ENCODE measurements at regions not wholly inside any gene's neighbourhood (a gene's known extent, or its start where the extent isn't known, plus 50 kb on each side); places are given as distances from the start of the nearest gene placed in this dataset.

DNA sequence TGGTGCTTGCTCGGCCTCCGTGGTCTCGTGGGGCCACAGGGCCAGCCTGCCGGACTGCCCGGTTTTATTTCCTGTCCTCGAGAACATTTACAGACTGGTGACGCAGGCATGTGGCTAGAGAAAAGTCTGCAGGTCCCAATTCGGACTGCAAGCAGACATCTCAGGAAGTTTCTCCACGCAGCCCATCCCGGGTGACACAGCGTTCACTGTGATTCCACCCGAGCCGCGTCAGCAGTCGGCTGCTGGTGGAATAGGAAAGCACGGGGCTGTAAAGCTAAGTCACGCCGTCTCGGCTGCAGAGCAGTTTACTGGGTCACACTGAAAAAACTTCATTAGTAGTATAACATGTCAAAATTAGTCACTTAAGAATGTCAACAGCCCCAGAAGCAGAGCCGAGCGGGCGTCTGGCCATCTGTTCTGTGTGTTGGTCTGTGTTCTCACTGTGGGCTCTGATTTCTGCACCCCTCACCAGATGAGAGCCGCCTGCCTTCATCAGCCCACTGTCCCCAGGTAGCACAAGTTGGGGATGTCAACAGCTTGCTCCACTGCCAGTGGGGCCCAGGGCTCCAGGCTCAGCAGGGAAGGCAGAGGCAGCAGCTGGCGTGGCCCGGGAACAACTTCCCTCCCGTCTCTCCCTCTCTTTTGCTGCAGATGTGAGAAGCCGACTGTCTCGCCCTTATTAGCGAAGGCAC, 363.7 kb downstream of the IRX2 start:
- no peak for DNase-seq (ENCODE audit: low read depth, low spot score)
- no peak for TF ChIP-seq POLR2A (IDR thresholded peaks at IDR 0.05; ENCODE audit: low read depth, low read length)
- no peak for TF ChIP-seq POLR2AphosphoS5 (IDR thresholded peaks at IDR 0.05; ENCODE audit: insufficient read depth, low read depth, low read length)
- TF ChIP-seq MAX (IDR thresholded peaks at IDR 0.05; ENCODE audit: insufficient read depth, insufficient read length) = no peak
- no peak for TF ChIP-seq EZH2 (IDR thresholded peaks at IDR 0.05; ENCODE audit: borderline replicate concordance, low read depth, low read length, severe bottlenecking)
- TF ChIP-seq GATA2 (IDR thresholded peaks at IDR 0.05; ENCODE audit: insufficient read depth, insufficient read length, low read depth, low read length) = no peak
- TF ChIP-seq, protein P1, sequence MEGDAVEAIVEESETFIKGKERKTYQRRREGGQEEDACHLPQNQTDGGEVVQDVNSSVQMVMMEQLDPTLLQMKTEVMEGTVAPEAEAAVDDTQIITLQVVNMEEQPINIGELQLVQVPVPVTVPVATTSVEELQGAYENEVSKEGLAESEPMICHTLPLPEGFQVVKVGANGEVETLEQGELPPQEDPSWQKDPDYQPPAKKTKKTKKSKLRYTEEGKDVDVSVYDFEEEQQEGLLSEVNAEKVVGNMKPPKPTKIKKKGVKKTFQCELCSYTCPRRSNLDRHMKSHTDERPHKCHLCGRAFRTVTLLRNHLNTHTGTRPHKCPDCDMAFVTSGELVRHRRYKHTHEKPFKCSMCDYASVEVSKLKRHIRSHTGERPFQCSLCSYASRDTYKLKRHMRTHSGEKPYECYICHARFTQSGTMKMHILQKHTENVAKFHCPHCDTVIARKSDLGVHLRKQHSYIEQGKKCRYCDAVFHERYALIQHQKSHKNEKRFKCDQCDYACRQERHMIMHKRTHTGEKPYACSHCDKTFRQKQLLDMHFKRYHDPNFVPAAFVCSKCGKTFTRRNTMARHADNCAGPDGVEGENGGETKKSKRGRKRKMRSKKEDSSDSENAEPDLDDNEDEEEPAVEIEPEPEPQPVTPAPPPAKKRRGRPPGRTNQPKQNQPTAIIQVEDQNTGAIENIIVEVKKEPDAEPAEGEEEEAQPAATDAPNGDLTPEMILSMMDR (IDR thresholded peaks at IDR 0.05; ENCODE audit: extremely low read depth in 1 of 2, insufficient read depth in 1 of 2, low read depth in 1 of 2, low read length in 2 of 2) = no peak
- TF ChIP-seq FOS (IDR thresholded peaks at IDR 0.05; ENCODE audit: borderline replicate concordance, insufficient read depth, low read length) = no peak
- FAIRE-seq = no peak
- Histone ChIP-seq H3K9ac (replicated peaks; ENCODE audit: extremely low read depth, insufficient read depth, low read length) (no peak overlapping the region), H3K79me2 (ENCODE audit: control insufficient read depth, insufficient read depth, low read length) (no peaks in the 10 kb centered on the region), H3K27me3 (ENCODE audit: control insufficient read depth in 2 of 2, insufficient read depth in 2 of 2, low read length in 2 of 2) (no peaks in the 10 kb centered on the region), H4K20me1 (replicated peaks; ENCODE audit: control insufficient read depth, extremely low read depth, insufficient read depth, low read length) (no peaks in the 10 kb centered on the region), H3K9me1 (replicated peaks; ENCODE audit: control insufficient read depth, extremely low read depth, insufficient read depth, low read length) (no peaks in the 10 kb centered on the region), H3K27ac (ENCODE audit: insufficient read depth, low read depth, low read length) (no peak overlapping the region), H3K4me2 (ENCODE audit: insufficient read depth, low read length) (no peak overlapping the region), H2AFZ (ENCODE audit: low read depth, low read length) (no peak overlapping the region), H3K9me3 (replicated peaks; ENCODE audit: control insufficient read depth, insufficient read depth, low read length) (peaks cover 5% of the 10 kb centered on the region), H3K36me3 (ENCODE audit: control insufficient read depth in 2 of 2, extremely low read depth in 1 of 2, insufficient read depth in 2 of 2, low read length in 2 of 2) (no peaks in the 10 kb centered on the region), H3K4me1 (ENCODE audit: control insufficient read depth, extremely low read depth, insufficient read depth, low read length) (no peaks in the 10 kb centered on the region), H3K4me3 (replicated peaks in 1 of 3; ENCODE audit: insufficient read depth in 1 of 3, low read depth in 1 of 3, low read length in 3 of 3) (no peak overlapping the region)
- ChIA-PET CTCF (no interaction called here), POLR2A (no interaction called here)
- intact Hi-C loops (cut with micrococcal nuclease) (no loop called here), dilution Hi-C loops (cut with MboI; ENCODE audit: extremely low pct_ligation_motif_present, low sequenced_read_pairs) (no loop called here)
- no TSS peak for BruUV-seq (replicated peaks)

Data from endothelial cell of umbilical vein (primary cell).